IPS-20b (cell line): ENCODE measurements at regions not wholly inside any gene's neighbourhood (a gene's known extent, or its start where the extent isn't known, plus 50 kb on each side); places are given as distances from the start of the nearest gene placed in this dataset.

ENCODE experiments used
- H3K27ac ChIP-seq: one replicate; pipeline ENCODE4 v1.5.1; 2013; ENCODE audit warnings: low read length
- H3K27me3 ChIP-seq: 2 replicates; pipeline ENCODE4 v1.6.1; 2013; ENCODE audit warnings: mild to moderate bottlenecking, low read length, inconsistent platforms; ENCODE audit not compliant: insufficient read depth
- H3K36me3 ChIP-seq: 2 replicates; pipeline ENCODE4 v1.6.1; 2013; ENCODE audit warnings: low read depth, mild to moderate bottlenecking, inconsistent platforms, low read length, moderate library complexity; ENCODE audit not compliant: insufficient read depth
- H3K4me1 ChIP-seq: 2 replicates; pipeline ENCODE4 v1.6.1; 2013; ENCODE audit warnings: mild to moderate bottlenecking, control low read depth, inconsistent platforms, low read length, moderate library complexity; ENCODE audit not compliant: insufficient read depth
- H3K4me3 ChIP-seq: 2 replicates; pipeline ENCODE4 v1.5.1; 2013; ENCODE audit warnings: mild to moderate bottlenecking, low read length, inconsistent platforms
- H3K9ac ChIP-seq: 2 replicates; pipeline ENCODE4 v1.6.1; 2013; ENCODE audit warnings: low read depth, mild to moderate bottlenecking, inconsistent platforms, low read length, moderate library complexity
- H3K9me3 ChIP-seq: 2 replicates; pipeline ENCODE4 v1.6.1; 2013; ENCODE audit warnings: mild to moderate bottlenecking, low read depth, low read length, inconsistent platforms; ENCODE audit not compliant: insufficient read depth

- H3K9ac ChIP-seq, result no peak overlapping the region
- H3K4me3 ChIP-seq, result no peak overlapping the region
- no peaks in the 10 kb centered on the region for H3K9me3 ChIP-seq
- no peaks in the 10 kb centered on the region for H3K27me3 ChIP-seq
- H3K36me3 ChIP-seq, result no peaks in the 10 kb centered on the region
- H3K4me1 ChIP-seq, result no peaks in the 10 kb centered on the region
- no peak overlapping the region for H3K27ac ChIP-seq
Measured at GRCh38 chr5:99138911-99139310, 210.1 kb upstream of the CHD1 start.

GRCh38 chr5:99133921-99134320 is 205.1 kb upstream of the CHD1 start:
- Histone ChIP-seq H3K27me3 (no peaks in the 10 kb centered on the region), H3K9ac (no peak overlapping the region)

GRCh38 chr5:99129768-99130501 is 201.1 kb upstream of the CHD1 start:
- H3K27ac ChIP-seq, result no peak overlapping the region

More at GRCh38 chr5:99133921-99134320, 205.1 kb upstream of the CHD1 start:
- Histone ChIP-seq H3K27ac (no peak overlapping the region), H3K9me3 (no peaks in the 10 kb centered on the region), H3K4me3 (no peak overlapping the region), H3K4me1 (no peaks in the 10 kb centered on the region), H3K36me3 (no peaks in the 10 kb centered on the region)

GRCh38 chr5:99122976-99123375 is 194.2 kb upstream of the CHD1 start:
- H3K27me3 ChIP-seq, result no peaks in the 10 kb centered on the region
- no peaks in the 10 kb centered on the region for H3K9me3 ChIP-seq
- no peak overlapping the region for H3K27ac ChIP-seq
- no peaks in the 10 kb centered on the region for H3K4me1 ChIP-seq
- H3K36me3 ChIP-seq, result no peaks in the 10 kb centered on the region
- no peak overlapping the region for H3K4me3 ChIP-seq
- H3K9ac ChIP-seq, result no peak overlapping the region

More at GRCh38 chr5:99129768-99130501, 201.1 kb upstream of the CHD1 start:
- Histone ChIP-seq H3K27me3 (no peaks in the 10 kb centered on the region), H3K9ac (no peak overlapping the region), H3K4me3 (no peak overlapping the region), H3K4me1 (no peaks in the 10 kb centered on the region), H3K9me3 (no peaks in the 10 kb centered on the region), H3K36me3 (no peaks in the 10 kb centered on the region)

- no peaks in the 10 kb centered on the region for H3K4me1 ChIP-seq
- no peak overlapping the region for H3K9ac ChIP-seq
- H3K9me3 ChIP-seq, result no peaks in the 10 kb centered on the region
- no peak overlapping the region for H3K27ac ChIP-seq
- no peaks in the 10 kb centered on the region for H3K27me3 ChIP-seq
- no peaks in the 10 kb centered on the region for H3K36me3 ChIP-seq
- H3K4me3 ChIP-seq, result no peak overlapping the region
Measured at GRCh38 chr5:99119326-99119725, 190.5 kb upstream of the CHD1 start.

- Histone ChIP-seq H3K9me3 (no peaks in the 10 kb centered on the region), H3K36me3 (no peaks in the 10 kb centered on the region), H3K9ac (no peak overlapping the region), H3K27ac (no peak overlapping the region), H3K27me3 (no peaks in the 10 kb centered on the region), H3K4me3 (no peak overlapping the region), H3K4me1 (no peaks in the 10 kb centered on the region)
Measured at GRCh38 chr5:99116526-99116925, 187.7 kb upstream of the CHD1 start.

GRCh38 chr5:99109894-99110293 is 181.1 kb upstream of the CHD1 start:
- H3K9me3 ChIP-seq, result no peaks in the 10 kb centered on the region
- no peaks in the 10 kb centered on the region for H3K36me3 ChIP-seq
- H3K27ac ChIP-seq, result no peak overlapping the region

GRCh38 chr5:99105216-99105615 is 176.4 kb upstream of the CHD1 start:
- H3K27me3 ChIP-seq, result no peaks in the 10 kb centered on the region
- H3K9me3 ChIP-seq, result no peaks in the 10 kb centered on the region
- no peaks in the 10 kb centered on the region for H3K36me3 ChIP-seq
- no peaks in the 10 kb centered on the region for H3K4me1 ChIP-seq
- H3K9ac ChIP-seq, result no peak overlapping the region
- no peak overlapping the region for H3K27ac ChIP-seq
- H3K4me3 ChIP-seq, result no peak overlapping the region

More at GRCh38 chr5:99109894-99110293, 181.1 kb upstream of the CHD1 start:
- Histone ChIP-seq H3K4me3 (no peak overlapping the region), H3K27me3 (no peaks in the 10 kb centered on the region), H3K9ac (no peak overlapping the region), H3K4me1 (no peaks in the 10 kb centered on the region)

- no peaks in the 10 kb centered on the region for H3K4me1 ChIP-seq
- no peak overlapping the region for H3K4me3 ChIP-seq
- H3K27me3 ChIP-seq, result no peaks in the 10 kb centered on the region
- no peak overlapping the region for H3K9ac ChIP-seq
- H3K9me3 ChIP-seq, result no peaks in the 10 kb centered on the region
- no peak overlapping the region for H3K27ac ChIP-seq
- H3K36me3 ChIP-seq, result no peaks in the 10 kb centered on the region
Measured at GRCh38 chr5:99104538-99105132, 175.8 kb upstream of the CHD1 start.

GRCh38 chr5:99102073-99102697 is 173.4 kb upstream of the CHD1 start:
- H3K4me3 ChIP-seq, result no peak overlapping the region
- no peak overlapping the region for H3K9ac ChIP-seq
- H3K27me3 ChIP-seq, result no peaks in the 10 kb centered on the region
- H3K36me3 ChIP-seq, result no peaks in the 10 kb centered on the region
- no peaks in the 10 kb centered on the region for H3K9me3 ChIP-seq
- no peaks in the 10 kb centered on the region for H3K4me1 ChIP-seq
- H3K27ac ChIP-seq, result no peak overlapping the region

GRCh38 chr5:99099691-99100090 is 170.9 kb upstream of the CHD1 start:
- Histone ChIP-seq H3K36me3 (no peaks in the 10 kb centered on the region), H3K4me1 (no peaks in the 10 kb centered on the region), H3K4me3 (no peak overlapping the region), H3K9ac (no peak overlapping the region), H3K27me3 (no peaks in the 10 kb centered on the region), H3K27ac (no peak overlapping the region), H3K9me3 (no peaks in the 10 kb centered on the region)
